ENCODE measurements at regions not wholly inside any gene's neighbourhood (a gene's known extent, or its start where the extent isn't known, plus 50 kb on each side); places are given as distances from the start of the nearest gene placed in this dataset.

DNA sequence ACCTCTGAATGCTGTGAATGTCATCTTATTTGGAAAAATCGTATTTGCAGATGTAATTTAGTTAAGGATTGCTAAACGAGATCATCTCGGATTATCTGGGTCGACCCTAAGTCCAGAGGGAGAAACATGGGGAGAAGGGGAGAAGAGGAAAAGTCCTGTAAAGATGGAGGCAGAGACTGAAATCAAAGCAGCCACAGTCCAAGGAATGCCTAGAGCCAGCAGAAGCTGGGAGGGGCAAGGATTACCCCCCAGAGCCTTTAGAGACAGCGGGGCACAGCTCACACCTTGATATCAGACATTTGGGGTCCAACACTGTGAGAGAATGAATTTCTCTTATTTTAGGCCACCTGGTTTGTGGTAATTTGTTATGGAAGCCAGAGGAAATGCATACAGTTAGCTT is 104.9 kb upstream of the YPEL5 start:
- no peak for DNase-seq (ENCODE audit: low spot score)
- Histone ChIP-seq H3K4me3 (no peak overlapping the region), H3K27ac (no peak overlapping the region)
- TF ChIP-seq, protein P1, sequence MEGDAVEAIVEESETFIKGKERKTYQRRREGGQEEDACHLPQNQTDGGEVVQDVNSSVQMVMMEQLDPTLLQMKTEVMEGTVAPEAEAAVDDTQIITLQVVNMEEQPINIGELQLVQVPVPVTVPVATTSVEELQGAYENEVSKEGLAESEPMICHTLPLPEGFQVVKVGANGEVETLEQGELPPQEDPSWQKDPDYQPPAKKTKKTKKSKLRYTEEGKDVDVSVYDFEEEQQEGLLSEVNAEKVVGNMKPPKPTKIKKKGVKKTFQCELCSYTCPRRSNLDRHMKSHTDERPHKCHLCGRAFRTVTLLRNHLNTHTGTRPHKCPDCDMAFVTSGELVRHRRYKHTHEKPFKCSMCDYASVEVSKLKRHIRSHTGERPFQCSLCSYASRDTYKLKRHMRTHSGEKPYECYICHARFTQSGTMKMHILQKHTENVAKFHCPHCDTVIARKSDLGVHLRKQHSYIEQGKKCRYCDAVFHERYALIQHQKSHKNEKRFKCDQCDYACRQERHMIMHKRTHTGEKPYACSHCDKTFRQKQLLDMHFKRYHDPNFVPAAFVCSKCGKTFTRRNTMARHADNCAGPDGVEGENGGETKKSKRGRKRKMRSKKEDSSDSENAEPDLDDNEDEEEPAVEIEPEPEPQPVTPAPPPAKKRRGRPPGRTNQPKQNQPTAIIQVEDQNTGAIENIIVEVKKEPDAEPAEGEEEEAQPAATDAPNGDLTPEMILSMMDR (IDR thresholded peaks at IDR 0.05) = no peak

DNA sequence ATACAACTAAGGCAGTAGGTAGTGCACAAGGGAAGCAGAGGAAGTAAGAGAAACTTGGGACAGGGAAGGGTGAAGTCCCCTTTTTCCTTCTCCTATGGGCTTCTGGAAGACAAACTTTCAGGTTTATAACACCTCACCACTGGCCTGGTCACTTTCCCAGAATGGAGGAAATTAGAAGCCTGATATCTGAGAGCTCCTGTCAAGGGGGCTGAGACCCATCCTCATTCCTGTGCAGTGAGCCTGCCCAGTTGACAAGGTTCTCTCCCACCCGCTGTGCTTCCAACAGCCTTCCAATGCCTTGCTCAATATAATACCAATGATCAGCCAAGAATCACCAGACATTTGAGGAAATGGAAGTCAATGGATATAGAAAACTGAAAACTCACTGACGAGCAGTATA is 100.4 kb upstream of the YPEL5 start:
- no peak overlapping the region for H3K4me3 ChIP-seq
- DNase-seq (ENCODE audit: low spot score) = no peak
- TF ChIP-seq, protein P1 (IDR thresholded peaks at IDR 0.05) = no peak
- no peak overlapping the region for H3K27ac ChIP-seq

DNA sequence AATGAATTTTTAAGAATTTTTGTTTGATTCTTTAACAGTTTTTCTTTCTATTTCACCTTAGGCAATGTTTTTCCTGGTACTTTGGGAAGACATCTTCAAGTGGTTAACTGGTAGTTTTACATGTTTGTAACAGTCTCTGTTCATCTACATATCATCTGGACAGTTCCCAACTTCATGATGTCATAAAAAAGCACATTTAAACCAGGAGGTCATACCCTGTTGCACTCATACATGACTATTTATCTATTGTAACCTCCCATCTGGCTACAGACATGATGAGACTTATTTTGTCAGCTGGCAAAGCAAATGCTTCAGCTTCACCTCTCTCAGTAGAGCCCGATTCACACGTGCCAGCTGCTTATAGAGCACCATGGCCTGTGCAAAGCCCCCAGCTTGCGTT is 99.8 kb upstream of the YPEL5 start:
- Histone ChIP-seq H3K27ac (no peak overlapping the region), H3K4me3 (no peak overlapping the region)
- DNase-seq (ENCODE audit: low spot score) = no peak
- TF ChIP-seq, protein P1 (IDR thresholded peaks at IDR 0.05) = no peak

DNA sequence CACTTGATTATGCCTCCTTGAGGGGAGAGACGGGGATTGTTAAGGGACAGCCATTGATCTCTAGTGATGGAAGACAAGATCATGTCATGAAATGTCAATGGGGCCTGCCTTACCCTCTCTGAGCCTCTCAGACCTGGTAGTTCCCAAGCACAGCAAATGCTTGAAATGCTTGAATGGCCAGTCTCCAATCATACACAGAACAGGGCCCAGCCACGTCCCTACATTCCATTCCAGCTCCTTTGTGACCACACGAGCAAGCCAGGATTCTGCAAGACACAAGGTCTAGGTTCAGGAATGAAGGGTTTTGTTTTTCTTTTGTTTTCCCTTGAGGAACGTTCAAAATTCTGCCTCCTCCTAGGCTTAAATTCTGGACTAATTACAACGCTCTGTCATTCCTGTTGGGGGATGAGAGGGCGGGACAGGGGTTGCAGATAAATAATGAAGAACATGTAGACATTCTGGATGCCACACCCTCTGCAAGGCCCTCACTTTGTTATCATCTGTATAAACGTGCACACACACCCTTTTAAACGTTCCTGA is 98.1 kb upstream of the YPEL5 start:
- DNase-seq (ENCODE audit: low spot score) = no peak
- H3K27ac ChIP-seq = no peak overlapping the region
- no peak overlapping the region for H3K4me3 ChIP-seq
- TF ChIP-seq, protein P1 (IDR thresholded peaks at IDR 0.05) = no peak

DNA sequence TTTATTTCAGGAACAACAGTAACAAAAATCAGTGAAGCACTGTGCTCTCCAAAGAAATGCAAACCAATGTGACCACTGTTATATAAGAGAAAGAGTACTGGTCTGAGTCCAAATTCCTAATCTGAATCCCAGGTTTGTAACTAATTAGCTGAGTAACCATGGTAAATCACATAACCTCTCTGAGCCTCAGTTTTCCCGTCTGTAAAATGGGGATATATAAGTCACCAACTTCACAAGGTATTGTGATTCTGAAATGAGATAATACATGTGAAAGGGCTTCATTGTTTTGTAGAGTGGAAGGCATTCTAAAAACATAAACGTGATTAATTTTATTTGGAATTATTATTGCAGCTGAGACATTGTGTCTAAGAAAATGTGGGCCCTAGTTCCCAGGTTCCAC is 91.3 kb upstream of the YPEL5 start:
- no peak overlapping the region for H3K4me3 ChIP-seq
- TF ChIP-seq, protein P1 (IDR thresholded peaks at IDR 0.05) = no peak
- no peak for DNase-seq (ENCODE audit: low spot score)
- no peak overlapping the region for H3K27ac ChIP-seq

DNA sequence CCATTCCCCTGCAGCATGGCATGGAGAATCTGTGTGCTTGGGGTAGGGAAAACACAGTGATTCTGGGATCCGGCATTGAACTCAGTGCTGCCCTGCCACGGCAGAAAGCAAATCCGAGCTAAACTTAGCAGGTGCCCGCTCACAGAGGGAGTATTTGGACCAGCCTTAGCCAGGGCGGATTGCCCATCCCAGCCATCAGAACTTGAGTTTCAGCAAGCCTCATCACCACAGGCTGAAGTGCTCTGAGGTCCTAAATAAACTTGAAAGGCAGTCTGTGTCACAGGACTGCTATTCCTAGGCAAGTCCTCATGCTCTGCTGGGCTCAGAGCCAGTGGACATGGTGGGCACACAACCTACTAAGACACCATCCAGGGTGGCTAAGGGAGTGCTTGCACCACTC is 86.2 kb upstream of the YPEL5 start:
- TF ChIP-seq, protein P1 (IDR thresholded peaks at IDR 0.05) = no peak
- H3K27ac ChIP-seq = no peak overlapping the region
- no peak overlapping the region for H3K4me3 ChIP-seq
- DNase-seq (ENCODE audit: low spot score) = no peak

DNA sequence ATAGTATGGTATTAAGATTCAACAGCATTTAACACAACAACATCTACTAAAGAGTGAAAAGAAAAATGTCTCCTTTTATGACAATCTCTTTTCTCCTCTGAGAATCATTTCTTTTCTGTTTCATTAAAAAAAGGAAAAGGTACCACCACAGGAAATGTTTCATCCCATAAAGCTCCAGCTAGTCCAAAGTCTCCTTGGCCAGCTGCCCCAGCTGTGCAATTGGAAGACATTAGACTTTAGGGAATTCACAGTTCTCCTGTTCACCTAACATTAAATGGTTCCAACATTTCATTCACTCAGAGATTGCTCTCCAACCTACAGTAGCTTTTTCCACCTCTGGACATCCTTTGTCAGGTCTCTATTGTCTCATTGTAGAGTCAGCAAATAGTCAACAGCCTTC is 78.7 kb upstream of the YPEL5 start:
- Histone ChIP-seq H3K4me3 (no peak overlapping the region), H3K27ac (no peak overlapping the region)
- DNase-seq (ENCODE audit: low spot score) = no peak
- TF ChIP-seq, protein P1 (IDR thresholded peaks at IDR 0.05) = no peak

Measured in coronary artery (tissue), 2 donors.